ENCODE measurements at regions not wholly inside any gene's neighbourhood (a gene's known extent, or its start where the extent isn't known, plus 50 kb on each side); places are given as distances from the start of the nearest gene placed in this dataset.
A peak's percentile ranks its signal among the peaks of the same experiment; 100 is the strongest.

DNA sequence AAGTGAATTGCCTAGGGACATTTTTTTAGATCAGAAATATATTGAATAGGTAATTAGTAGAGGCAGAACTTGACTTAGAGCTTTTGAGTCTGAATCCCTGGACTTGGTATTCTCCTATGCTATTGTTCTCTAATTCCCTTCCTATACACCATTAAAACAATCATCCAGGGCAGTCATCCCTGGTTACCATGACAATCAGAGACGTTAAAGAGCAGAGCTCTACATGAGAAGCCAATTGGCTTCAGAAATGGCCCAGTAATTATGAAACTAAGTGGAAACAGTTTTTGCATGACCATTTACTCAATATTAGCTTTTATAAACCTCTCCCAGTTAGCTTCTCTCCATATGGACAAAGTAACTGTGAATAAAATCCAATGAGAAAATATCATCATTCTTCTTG lies 182.1 kb upstream of the TP63 start:
- no peaks in the 10 kb centered on the region for H3K79me2 ChIP-seq (replicated peaks; ENCODE audit: insufficient read depth)
- no peak for ATAC-seq
- no peak overlapping the region for H3K4me3 Mint-ChIP-seq
- H3F3A ChIP-seq (replicated peaks; ENCODE audit: low read depth) = no peaks in the 10 kb centered on the region
- TF ChIP-seq POLR2AphosphoS5 (IDR thresholded peaks at IDR 0.05; ENCODE audit: low read depth) = no peak
- 0 out of 2 replicates have a peak, but pooled peaks have one; percentile 52 for TF ChIP-seq NANOG (IDR thresholded peaks at IDR 0.05; ENCODE audit: borderline replicate concordance)
- H3K27ac Mint-ChIP-seq = no peak overlapping the region
- no peaks in the 10 kb centered on the region for H3K27me3 ChIP-seq (ENCODE audit: insufficient read depth)
- H3K4me1 ChIP-seq (ENCODE audit: insufficient read depth) = peaks cover 8% of the 10 kb centered on the region
- H3K27me3 Mint-ChIP-seq (ENCODE audit: insufficient read depth, low read depth, poor library complexity) = no peaks in the 10 kb centered on the region
- H2AFZ ChIP-seq = no peak overlapping the region
- no peaks in the 10 kb centered on the region for H3K9me2 ChIP-seq (ENCODE audit: insufficient read depth)
- H3K27ac ChIP-seq (ENCODE audit: low read depth) = no peak overlapping the region
- H3K9me3 Mint-ChIP-seq = no peaks in the 10 kb centered on the region; the same call in 2 of the 3 replicates
- no peaks in the 10 kb centered on the region for H3K36me3 Mint-ChIP-seq (ENCODE audit: low read depth)
- peak overlapping the region; percentile 34; the same call in 1 of the 2 replicates for H3K4me2 ChIP-seq
- DNase-seq (ENCODE audit: low spot score) = no peak
- no peaks in the 10 kb centered on the region for H3K36me3 ChIP-seq (ENCODE audit: insufficient read depth)
- no peak overlapping the region for H3K4me3 ChIP-seq
- H3K4me1 Mint-ChIP-seq = peaks cover 10% of the 10 kb centered on the region; the same call in 2 of the 3 replicates
- no peaks in the 10 kb centered on the region for H4K20me1 ChIP-seq (replicated peaks; ENCODE audit: insufficient read depth)

DNA sequence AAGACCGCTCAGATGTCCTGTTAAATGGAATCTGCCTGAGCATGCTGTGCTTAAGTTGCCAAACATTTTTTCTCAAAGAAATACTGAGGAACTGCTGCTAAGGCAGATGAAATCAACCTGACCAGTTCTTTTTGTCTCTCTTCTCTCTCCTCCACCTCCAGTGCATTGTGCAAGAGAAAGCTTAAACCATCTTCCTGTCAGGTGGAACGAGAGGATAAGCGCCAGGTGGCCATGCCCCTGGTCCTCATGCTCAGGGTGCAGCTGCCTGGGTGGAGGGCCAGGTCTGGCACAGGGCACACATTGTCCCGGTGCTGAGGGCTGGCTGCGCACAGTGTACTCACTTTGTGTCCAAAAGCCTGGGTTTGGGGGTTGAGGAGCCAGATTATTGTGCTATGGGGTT lies 176.2 kb upstream of the TP63 start:
- H3K36me3 ChIP-seq (ENCODE audit: insufficient read depth) = no peaks in the 10 kb centered on the region
- no peak for DNase-seq (ENCODE audit: low spot score)
- H3K4me1 Mint-ChIP-seq = peaks cover 9% of the 10 kb centered on the region; the same call in 2 of the 3 replicates
- H3K9me2 ChIP-seq (ENCODE audit: insufficient read depth) = no peaks in the 10 kb centered on the region
- no peak overlapping the region for H3K27ac ChIP-seq (ENCODE audit: low read depth)
- no peak overlapping the region for H3K4me2 ChIP-seq
- H3K27me3 ChIP-seq (ENCODE audit: insufficient read depth) = no peaks in the 10 kb centered on the region
- TF ChIP-seq CREB1 (CRISPR knock-in tag; IDR thresholded peaks at IDR 0.05; ENCODE audit: low read depth) = no peak
- TF ChIP-seq JUNB (IDR thresholded peaks at IDR 0.05; ENCODE audit: unreplicated experiment) = no peak
- TF ChIP-seq STAT1 (IDR thresholded peaks at IDR 0.05; ENCODE audit: unreplicated experiment) = no peak
- no peak for TF ChIP-seq ZNF114 (CRISPR knock-in tag; IDR thresholded peaks at IDR 0.05)
- no peak for TF ChIP-seq EZH2 (IDR thresholded peaks at IDR 0.05; ENCODE audit: low read depth, unreplicated experiment)
- TF ChIP-seq ZNF462 (CRISPR knock-in tag; IDR thresholded peaks at IDR 0.05) = no peak
- no peak for TF ChIP-seq POLR2AphosphoS5 (IDR thresholded peaks at IDR 0.05; ENCODE audit: low read depth)
- no peak for TF ChIP-seq CTCF (conservative IDR thresholded peaks at IDR 0.05; ENCODE audit: low read depth in 2 of 2)
- no peak for TF ChIP-seq ETS1 (IDR thresholded peaks at IDR 0.05)
- H3K27ac Mint-ChIP-seq = no peak overlapping the region
- no peaks in the 10 kb centered on the region for H3K79me2 ChIP-seq (replicated peaks; ENCODE audit: insufficient read depth)
- H3K4me3 ChIP-seq = no peak overlapping the region
- no peak for ATAC-seq
- peaks cover 8% of the 10 kb centered on the region; the same call in 1 of the 3 replicates for H3K9me3 Mint-ChIP-seq
- H3K4me3 Mint-ChIP-seq = no peak overlapping the region
- H3K27me3 Mint-ChIP-seq (ENCODE audit: insufficient read depth, low read depth, poor library complexity) = no peaks in the 10 kb centered on the region
- no peaks in the 10 kb centered on the region; the same call in 2 of the 3 replicates for H3K36me3 Mint-ChIP-seq (ENCODE audit: low read depth)
- no peaks in the 10 kb centered on the region for H4K20me1 ChIP-seq (replicated peaks; ENCODE audit: insufficient read depth)
- H2AFZ ChIP-seq = peak overlapping the region; percentile 14; the same call in 1 of the 2 replicates
- H3K4me1 ChIP-seq (ENCODE audit: insufficient read depth) = no peaks in the 10 kb centered on the region
- no peaks in the 10 kb centered on the region for H3F3A ChIP-seq (replicated peaks; ENCODE audit: low read depth)
